ENCODE measurements at regions not wholly inside any gene's neighbourhood (a gene's known extent, or its start where the extent isn't known, plus 50 kb on each side); places are given as distances from the start of the nearest gene placed in this dataset.

DNA sequence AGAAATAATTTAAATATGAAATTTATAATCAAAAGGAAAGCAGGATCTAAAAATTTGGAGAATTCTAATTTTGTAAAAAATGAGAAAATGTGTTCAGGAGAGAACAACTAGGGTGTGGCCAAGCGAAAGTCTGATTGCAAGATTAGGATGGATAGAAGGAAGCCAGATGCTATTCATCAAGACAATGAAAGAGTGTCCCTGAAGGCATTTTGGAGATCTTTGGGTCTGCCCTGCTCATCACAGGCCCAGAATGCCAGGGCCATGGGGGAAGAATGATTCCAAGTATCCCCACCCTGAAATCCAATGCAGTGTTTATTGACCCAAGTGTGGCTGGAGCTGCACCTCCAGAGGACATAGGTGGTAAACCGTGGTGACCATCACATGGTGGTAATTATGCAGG, 724.0 kb upstream of the FZD8 start:
- 84 to 95% methylated on average over 2 of the region's 2 CpGs for WGBS, 2 donors
- no peak overlapping the region for H3K9ac ChIP-seq (ENCODE audit: insufficient read depth in 1 of 2, low read length in 2 of 2)
- H3K36me3 ChIP-seq (ENCODE audit: control insufficient read depth in 4 of 4, insufficient read depth in 4 of 4, low read length in 4 of 4): no peaks in the 10 kb centered on the region
- H3K4me3 ChIP-seq: no peak overlapping the region
- no peak overlapping the region for H3K27ac ChIP-seq (ENCODE audit: low read depth in 1 of 2, low read length in 1 of 2)
- DNase-seq (no peak), ATAC-seq (ENCODE audit: insufficient read depth, low FRiP score) (no peak)
- peaks cover 0 to 3% (median 0%) of the 10 kb centered on the region in 4 donors for H3K9me3 ChIP-seq (ENCODE audit: control insufficient read depth in 4 of 4, insufficient read depth in 3 of 4, low read length in 3 of 4)
- no peak for TF ChIP-seq CTCF (IDR thresholded peaks at IDR 0.05; ENCODE audit: control extremely low read depth, extremely low read depth)
- no peaks in the 10 kb centered on the region for H3K27me3 ChIP-seq (ENCODE audit: control insufficient read depth in 3 of 3, insufficient read depth in 3 of 3, low read length in 2 of 3)
- no peaks in the 10 kb centered on the region for H3K4me1 ChIP-seq (ENCODE audit: control insufficient read depth in 5 of 5, insufficient read depth in 5 of 5, low read length in 5 of 5)

DNA sequence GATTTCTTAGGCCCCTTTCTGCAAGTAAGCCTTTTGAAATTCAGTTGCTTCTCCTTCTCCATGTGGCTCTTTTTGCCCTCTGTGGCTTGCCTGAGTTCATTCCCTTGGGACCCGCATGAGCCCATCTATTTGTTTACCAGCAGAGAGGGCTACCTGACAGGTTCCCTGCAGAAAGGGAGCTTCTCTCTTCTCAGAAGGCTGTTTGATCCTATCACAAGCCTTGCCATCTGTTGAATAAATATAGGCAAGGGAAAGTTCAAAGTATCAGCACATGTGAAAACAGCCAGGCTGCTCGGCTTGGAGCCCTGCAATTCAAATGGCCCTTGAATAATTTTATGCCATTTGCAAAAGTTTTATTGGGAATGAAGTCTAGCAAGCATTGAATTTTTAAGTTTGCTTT, 720.2 kb upstream of the FZD8 start:
- no peak overlapping the region for H3K27ac ChIP-seq (ENCODE audit: low read depth in 1 of 2, low read length in 1 of 2)
- no peaks in the 10 kb centered on the region for H3K4me1 ChIP-seq (ENCODE audit: control insufficient read depth in 5 of 5, insufficient read depth in 5 of 5, low read length in 5 of 5)
- no peak for TF ChIP-seq CTCF (IDR thresholded peaks at IDR 0.05; ENCODE audit: control extremely low read depth, extremely low read depth)
- H3K4me3 ChIP-seq: no peak overlapping the region
- H3K9me3 ChIP-seq (ENCODE audit: control insufficient read depth in 4 of 4, insufficient read depth in 3 of 4, low read length in 3 of 4): peaks cover 0 to 3% (median 0%) of the 10 kb centered on the region in 4 donors
- no peak for DNase-seq
- ATAC-seq (ENCODE audit: insufficient read depth, low FRiP score): no peak
- no peaks in the 10 kb centered on the region for H3K27me3 ChIP-seq (ENCODE audit: control insufficient read depth in 3 of 3, insufficient read depth in 3 of 3, low read length in 2 of 3)
- no peak overlapping the region for H3K9ac ChIP-seq (ENCODE audit: insufficient read depth in 1 of 2, low read length in 2 of 2)
- WGBS, 2 donors: 68 to 89% methylated on average over 2 of the region's 2 CpGs
- H3K36me3 ChIP-seq (ENCODE audit: control insufficient read depth in 4 of 4, insufficient read depth in 4 of 4, low read length in 4 of 4): no peaks in the 10 kb centered on the region

- 50 to 66% methylated on average over 3 of the region's 3 CpGs for WGBS, 2 donors
- Histone ChIP-seq H3K27ac (ENCODE audit: low read depth in 1 of 2, low read length in 1 of 2) (no peak overlapping the region), H3K9ac (ENCODE audit: insufficient read depth in 1 of 2, low read length in 2 of 2) (no peak overlapping the region), H3K4me1 (ENCODE audit: control insufficient read depth in 5 of 5, insufficient read depth in 5 of 5, low read length in 5 of 5) (no peaks in the 10 kb centered on the region), H3K9me3 (ENCODE audit: control insufficient read depth in 4 of 4, insufficient read depth in 3 of 4, low read length in 3 of 4) (no peaks in the 10 kb centered on the region), H3K4me3 (no peak overlapping the region), H3K27me3 (ENCODE audit: control insufficient read depth in 3 of 3, insufficient read depth in 3 of 3, low read length in 2 of 3) (no peaks in the 10 kb centered on the region), H3K36me3 (ENCODE audit: control insufficient read depth in 4 of 4, insufficient read depth in 4 of 4, low read length in 4 of 4) (no peaks in the 10 kb centered on the region)
- no peak for DNase-seq
- ATAC-seq (ENCODE audit: insufficient read depth, low FRiP score): no peak
- no peak for TF ChIP-seq CTCF (IDR thresholded peaks at IDR 0.05; ENCODE audit: control extremely low read depth, extremely low read depth)
Measured at GRCh38 chr10:36358736-36359135, 716.6 kb upstream of the FZD8 start.

- 89 to 96% methylated on average over 2 of the region's 2 CpGs for WGBS, 2 donors
- Histone ChIP-seq H3K4me1 (ENCODE audit: control insufficient read depth in 5 of 5, insufficient read depth in 5 of 5, low read length in 5 of 5) (no peaks in the 10 kb centered on the region), H3K9me3 (ENCODE audit: control insufficient read depth in 4 of 4, insufficient read depth in 3 of 4, low read length in 3 of 4) (no peaks in the 10 kb centered on the region), H3K27me3 (ENCODE audit: control insufficient read depth in 3 of 3, insufficient read depth in 3 of 3, low read length in 2 of 3) (no peaks in the 10 kb centered on the region), H3K27ac (ENCODE audit: low read depth in 1 of 2, low read length in 1 of 2) (no peak overlapping the region), H3K36me3 (ENCODE audit: control insufficient read depth in 4 of 4, insufficient read depth in 4 of 4, low read length in 4 of 4) (no peaks in the 10 kb centered on the region), H3K4me3 (no peak overlapping the region), H3K9ac (ENCODE audit: insufficient read depth in 1 of 2, low read length in 2 of 2) (no peak overlapping the region)
- TF ChIP-seq CTCF (IDR thresholded peaks at IDR 0.05; ENCODE audit: control extremely low read depth, extremely low read depth): no peak
- ATAC-seq (ENCODE audit: insufficient read depth, low FRiP score): no peak
- DNase-seq: no peak
Measured at GRCh38 chr10:36354633-36355032, 712.5 kb upstream of the FZD8 start.
